ENCODE measurements at regions not wholly inside any gene's neighbourhood (a gene's known extent, or its start where the extent isn't known, plus 50 kb on each side); places are given as distances from the start of the nearest gene placed in this dataset.

DNA sequence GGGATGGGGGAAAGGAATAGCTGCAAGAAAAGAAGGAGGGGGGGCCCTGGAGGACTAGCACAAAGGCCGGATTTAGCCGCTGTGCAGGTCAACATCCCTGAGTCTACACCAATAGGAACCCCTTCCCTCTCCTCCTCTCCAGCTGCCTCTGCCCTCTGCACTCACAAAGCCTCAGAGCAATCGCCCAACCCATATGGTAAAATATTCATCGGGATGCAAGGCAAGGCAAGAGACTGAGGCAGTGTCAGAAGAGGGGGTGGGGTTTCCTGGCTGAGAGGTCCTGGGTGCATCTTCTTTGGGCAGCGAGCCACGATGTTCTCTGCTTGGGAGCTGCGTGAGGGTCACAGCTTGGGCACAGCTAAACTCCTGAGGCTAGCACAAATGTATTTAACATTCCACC lies 115.5 kb upstream of the NLRP1 start:
- H3K27ac ChIP-seq = no peak overlapping the region
- no peak overlapping the region for H3K4me3 ChIP-seq (replicated peaks in 1 of 3)
- no peaks in the 10 kb centered on the region for H3K27me3 ChIP-seq
- no peaks in the 10 kb centered on the region for H3K4me1 ChIP-seq
- no peak for DNase-seq
- WGBS, 2 donors = 13 to 24% methylated on average over 7 of the region's 7 CpGs
- H3K9me3 ChIP-seq = no peaks in the 10 kb centered on the region
- intact Hi-C loops (cut with DNase I) = loop anchor here (10.0 kb wide), 1 partner anchor 105 kb away; no protein-coding TSS in a partner anchor
- TF ChIP-seq, protein P1, sequence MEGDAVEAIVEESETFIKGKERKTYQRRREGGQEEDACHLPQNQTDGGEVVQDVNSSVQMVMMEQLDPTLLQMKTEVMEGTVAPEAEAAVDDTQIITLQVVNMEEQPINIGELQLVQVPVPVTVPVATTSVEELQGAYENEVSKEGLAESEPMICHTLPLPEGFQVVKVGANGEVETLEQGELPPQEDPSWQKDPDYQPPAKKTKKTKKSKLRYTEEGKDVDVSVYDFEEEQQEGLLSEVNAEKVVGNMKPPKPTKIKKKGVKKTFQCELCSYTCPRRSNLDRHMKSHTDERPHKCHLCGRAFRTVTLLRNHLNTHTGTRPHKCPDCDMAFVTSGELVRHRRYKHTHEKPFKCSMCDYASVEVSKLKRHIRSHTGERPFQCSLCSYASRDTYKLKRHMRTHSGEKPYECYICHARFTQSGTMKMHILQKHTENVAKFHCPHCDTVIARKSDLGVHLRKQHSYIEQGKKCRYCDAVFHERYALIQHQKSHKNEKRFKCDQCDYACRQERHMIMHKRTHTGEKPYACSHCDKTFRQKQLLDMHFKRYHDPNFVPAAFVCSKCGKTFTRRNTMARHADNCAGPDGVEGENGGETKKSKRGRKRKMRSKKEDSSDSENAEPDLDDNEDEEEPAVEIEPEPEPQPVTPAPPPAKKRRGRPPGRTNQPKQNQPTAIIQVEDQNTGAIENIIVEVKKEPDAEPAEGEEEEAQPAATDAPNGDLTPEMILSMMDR (IDR thresholded peaks at IDR 0.05) = no peak
- no peaks in the 10 kb centered on the region for H3K36me3 ChIP-seq

DNA sequence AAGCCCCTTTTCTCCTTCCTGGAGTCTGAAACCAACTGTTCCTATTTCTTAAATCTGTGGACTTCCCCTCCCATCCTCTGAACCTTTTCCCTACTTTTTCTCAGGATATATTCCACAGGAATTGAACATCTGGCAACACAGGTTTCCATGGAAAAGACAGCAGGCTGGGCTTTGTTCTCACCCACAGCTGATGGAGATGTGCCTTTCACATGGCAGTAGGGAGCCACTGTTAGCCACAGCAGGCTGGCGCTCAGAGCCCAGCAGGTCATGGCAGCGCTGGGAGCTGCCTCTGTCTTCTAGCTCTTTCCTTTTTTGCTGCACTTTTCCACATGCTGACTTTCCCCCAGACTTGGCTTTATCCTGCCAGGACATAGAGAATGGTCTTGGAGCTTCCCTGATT lies 116.4 kb upstream of the NLRP1 start:
- no peak for DNase-seq
- H3K27ac ChIP-seq = no peak overlapping the region
- no peak for TF ChIP-seq POLR2A (IDR thresholded peaks at IDR 0.05)
- TF ChIP-seq, protein P1 (IDR thresholded peaks at IDR 0.05) = no peak
- H3K9me3 ChIP-seq = no peaks in the 10 kb centered on the region
- intact Hi-C loops (cut with DNase I) = loop anchor here (10.0 kb wide), 1 partner anchor 106 kb away; no protein-coding TSS in a partner anchor
- H3K4me1 ChIP-seq = no peaks in the 10 kb centered on the region
- no peak overlapping the region for H3K4me3 ChIP-seq (replicated peaks in 1 of 3)
- 51 to 63% methylated on average over 2 of the region's 2 CpGs for WGBS, 2 donors
- H3K27me3 ChIP-seq = no peaks in the 10 kb centered on the region
- no peaks in the 10 kb centered on the region for H3K36me3 ChIP-seq

DNA sequence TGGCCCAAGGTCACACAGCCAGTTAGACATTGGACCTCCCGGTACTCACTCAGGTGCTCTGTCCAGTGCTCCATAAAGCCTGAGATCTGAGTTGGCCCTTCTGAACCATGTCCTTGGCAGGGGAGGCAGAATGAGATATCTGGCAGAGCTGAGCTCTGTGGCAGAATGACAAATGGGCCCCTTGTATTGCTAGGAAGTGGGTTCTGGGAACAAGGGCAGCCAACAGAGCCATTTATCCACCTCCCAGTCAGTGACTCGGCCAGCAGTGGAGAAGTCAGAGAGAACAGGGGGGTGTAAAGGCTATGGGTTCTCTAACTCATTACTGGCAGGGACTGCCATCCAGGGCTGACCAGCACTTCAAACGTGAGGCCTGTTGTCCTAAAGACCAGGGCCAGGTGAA lies 117.1 kb upstream of the NLRP1 start:
- TF ChIP-seq, protein P1 (IDR thresholded peaks at IDR 0.05) = no peak
- H3K9me3 ChIP-seq = no peaks in the 10 kb centered on the region
- intact Hi-C loops (cut with DNase I) = loop anchor here (10.0 kb wide), 1 partner anchor 107 kb away; no protein-coding TSS in a partner anchor
- 54% methylated on average over 2 to 3 of the region's 3 CpGs for WGBS, 2 donors
- no peak overlapping the region for H3K4me3 ChIP-seq (replicated peaks in 1 of 3)
- no peaks in the 10 kb centered on the region for H3K4me1 ChIP-seq
- H3K27ac ChIP-seq = no peak overlapping the region
- no peak for DNase-seq
- H3K27me3 ChIP-seq = no peaks in the 10 kb centered on the region
- H3K36me3 ChIP-seq = no peaks in the 10 kb centered on the region

DNA sequence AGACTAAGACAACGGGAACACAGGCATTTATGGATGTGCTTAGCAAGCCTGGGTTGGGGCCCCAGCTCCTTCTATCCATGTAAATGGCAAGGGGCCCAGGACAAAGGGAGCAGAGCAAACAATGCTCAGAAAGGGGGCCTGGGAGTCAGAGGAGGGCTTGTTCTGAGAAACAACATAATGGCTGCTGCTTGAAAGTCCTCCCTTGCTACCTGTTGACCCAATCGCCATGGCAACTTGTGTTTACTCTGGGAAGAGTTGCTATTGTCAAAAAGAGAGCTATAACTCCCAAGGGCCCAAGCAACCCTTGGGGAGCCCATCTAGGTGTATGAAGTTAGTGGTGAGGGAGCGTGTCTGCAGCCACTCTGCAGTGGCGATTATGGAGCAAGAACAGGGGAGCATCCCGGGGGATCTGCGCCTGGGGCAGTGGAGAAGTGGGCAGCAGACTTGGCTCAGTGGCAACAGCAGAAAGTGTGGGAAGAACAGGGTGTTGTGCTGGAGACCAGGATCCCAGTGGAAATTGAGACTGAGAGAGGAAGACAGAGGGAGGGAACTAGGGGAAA lies 118.7 kb upstream of the NLRP1 start:
- Histone ChIP-seq H3K4me1 (no peaks in the 10 kb centered on the region), H3K27ac (no peak overlapping the region), H3K4me3 (replicated peaks in 1 of 3) (no peak overlapping the region), H3K9me3 (no peaks in the 10 kb centered on the region), H3K27me3 (no peaks in the 10 kb centered on the region), H3K36me3 (no peaks in the 10 kb centered on the region)
- intact Hi-C loops (cut with DNase I) = loop anchor here (10.0 kb wide), 1 partner anchor 108 kb away; no protein-coding TSS in a partner anchor
- TF ChIP-seq, protein P1 (IDR thresholded peaks at IDR 0.05) = no peak
- TF ChIP-seq POLR2A (IDR thresholded peaks at IDR 0.05) = no peak
- no peak for DNase-seq
- WGBS, 2 donors = 77 to 88% methylated on average over 6 of the region's 6 CpGs

DNA sequence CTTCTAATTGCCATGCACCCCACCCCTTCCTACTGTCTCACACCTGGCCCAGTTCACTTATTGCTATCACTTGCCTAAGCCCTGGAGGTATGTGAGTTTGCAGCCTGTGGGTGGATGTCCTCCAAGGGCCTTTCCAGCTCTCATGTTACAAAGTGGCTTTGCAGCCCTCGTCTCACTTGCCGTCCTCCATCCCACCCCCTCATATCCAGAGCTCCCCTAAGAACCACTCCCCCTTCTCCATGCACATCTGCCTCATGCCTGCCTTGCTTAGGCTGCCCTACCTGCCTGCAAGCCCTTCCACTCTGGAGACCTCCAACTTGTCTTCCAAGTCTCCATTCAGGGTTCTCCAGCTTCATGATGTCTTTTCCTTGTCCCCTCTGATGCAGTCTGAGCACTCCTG lies 119.4 kb upstream of the NLRP1 start:
- WGBS, 2 donors = 15 to 18% methylated on average over 2 of the region's 2 CpGs
- TF ChIP-seq, protein P1 (IDR thresholded peaks at IDR 0.05) = no peak
- no peak for TF ChIP-seq POLR2A (IDR thresholded peaks at IDR 0.05)
- Histone ChIP-seq H3K27ac (no peak overlapping the region), H3K36me3 (no peaks in the 10 kb centered on the region), H3K4me1 (no peaks in the 10 kb centered on the region), H3K27me3 (no peaks in the 10 kb centered on the region), H3K9me3 (no peaks in the 10 kb centered on the region), H3K4me3 (replicated peaks in 1 of 3) (no peak overlapping the region)
- intact Hi-C loops (cut with DNase I) = loop anchor here (10.0 kb wide), 1 partner anchor 109 kb away; no protein-coding TSS in a partner anchor
- DNase-seq = no peak
